Stimulated activated CD4-positive, alpha-beta T cell treated with anti-CD3 and anti-CD28 coated beads, Interleukin-12 subunit alpha, Interleukin-12 subunit beta, amount 100 ng/mL, for 4 hours (primary cell): ENCODE measurements at regions not wholly inside any gene's neighbourhood (a gene's known extent, or its start where the extent isn't known, plus 50 kb on each side); places are given as distances from the start of the nearest gene placed in this dataset.
"Not testable (repeated sequence)": the region's sequence is repeated elsewhere in the genome, so short reads cannot be mapped to it uniquely, and the experiment has no call there.

ENCODE experiments used
- DNase-seq: peaks from one replicate; pipeline ENCODE4 v3.0.0-alpha.2; 2020

DNA sequence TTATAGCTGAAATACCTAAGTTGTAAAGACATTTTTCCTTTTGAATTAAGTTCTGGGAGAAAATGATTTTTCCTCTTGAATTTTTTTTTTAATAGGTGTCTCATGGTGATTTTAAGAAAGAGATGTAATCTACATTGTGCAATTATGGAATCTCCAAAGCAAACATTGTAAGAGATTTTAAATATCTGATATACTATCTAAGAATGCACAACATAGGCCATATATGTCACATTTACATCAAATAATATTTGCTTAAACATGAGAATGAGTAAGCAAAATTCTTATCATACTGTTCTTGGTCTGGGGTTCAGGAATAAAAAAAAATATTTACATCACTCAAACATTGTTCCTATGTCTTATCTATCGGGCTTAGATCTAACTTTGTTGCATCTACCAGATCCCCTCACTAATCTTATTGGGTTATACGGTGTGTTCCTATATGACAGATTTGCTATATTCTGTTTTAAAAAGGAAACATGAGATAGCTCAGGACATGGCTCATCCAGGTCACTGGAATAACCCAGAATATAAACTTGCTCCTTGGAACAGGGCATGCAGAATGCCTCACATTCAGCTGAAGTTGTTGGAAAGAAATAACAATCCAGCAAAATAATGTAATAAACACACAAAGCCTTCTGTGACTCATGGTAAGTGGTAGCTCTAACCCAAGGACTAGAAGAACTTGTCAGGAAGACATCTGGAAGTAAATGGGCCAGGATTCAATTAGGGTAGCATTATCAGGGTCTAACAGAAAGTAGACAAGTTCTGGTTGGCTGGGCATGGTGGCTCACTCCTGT, 794.7 kb downstream of the IPMK start:
- DNase-seq: no peak

DNA sequence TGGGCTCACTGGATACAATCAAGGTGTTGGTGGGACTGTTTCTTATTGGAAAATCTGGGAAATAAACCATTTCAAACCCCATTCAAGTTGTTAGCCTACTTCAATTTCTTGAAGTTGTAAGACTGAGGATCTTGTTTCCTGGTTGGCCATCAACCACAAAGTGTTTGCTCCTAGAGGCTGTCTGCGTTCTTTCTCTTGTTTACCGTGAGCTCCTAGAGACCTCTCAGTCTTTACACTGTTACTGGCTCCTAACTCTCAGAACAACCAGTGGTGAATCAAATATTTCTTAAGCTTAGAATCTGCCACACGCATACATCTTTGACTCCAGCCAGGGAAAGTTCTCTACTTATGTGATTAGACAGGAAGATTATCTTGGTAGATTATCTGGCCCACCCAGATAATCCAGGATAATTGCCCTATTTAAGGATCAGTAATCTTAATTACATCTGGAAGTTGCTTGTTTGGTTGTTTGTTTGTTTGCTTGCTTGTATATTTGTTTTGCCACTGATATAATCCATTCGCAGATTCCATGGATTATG, 798.7 kb downstream of the IPMK start:
- no peak for DNase-seq

DNA sequence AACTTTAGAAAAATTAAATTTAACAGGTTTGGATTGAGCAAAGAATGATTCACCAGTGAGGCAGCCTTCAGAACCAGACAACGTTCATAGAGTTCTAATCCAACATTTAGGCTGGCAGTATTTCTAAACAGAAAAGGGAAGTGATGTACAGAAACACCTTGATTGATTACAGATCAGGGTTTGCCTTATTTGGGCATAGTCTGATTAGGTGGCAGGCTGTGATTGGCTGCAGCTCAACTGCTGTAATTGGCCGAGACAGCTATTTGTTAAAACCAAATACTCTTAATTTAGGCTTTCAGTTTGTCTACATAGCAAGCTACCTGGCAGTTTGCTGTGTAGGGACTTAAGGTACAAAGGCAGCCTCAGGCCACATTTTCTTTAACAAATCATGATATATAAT, 802.5 kb downstream of the IPMK start:
- no peak for DNase-seq

DNA sequence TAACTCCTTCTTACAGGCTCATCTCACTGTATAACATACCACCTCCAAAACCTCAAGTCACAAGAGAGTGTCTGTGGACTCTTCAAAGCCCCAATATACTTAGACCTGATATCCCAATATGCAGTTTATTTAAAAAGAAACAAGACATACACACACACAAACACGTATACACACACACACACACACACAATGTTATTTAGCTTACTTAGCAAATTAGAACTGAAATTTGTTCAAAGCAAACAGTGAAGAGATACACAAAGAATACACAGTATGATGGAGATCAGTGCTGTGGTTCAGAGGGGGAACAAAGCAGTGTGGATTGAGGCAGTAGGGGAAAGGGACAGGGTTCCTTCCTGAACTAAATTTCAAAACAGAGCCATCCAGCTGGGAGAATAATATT, 807.2 kb downstream of the IPMK start:
- no peak for DNase-seq

DNA sequence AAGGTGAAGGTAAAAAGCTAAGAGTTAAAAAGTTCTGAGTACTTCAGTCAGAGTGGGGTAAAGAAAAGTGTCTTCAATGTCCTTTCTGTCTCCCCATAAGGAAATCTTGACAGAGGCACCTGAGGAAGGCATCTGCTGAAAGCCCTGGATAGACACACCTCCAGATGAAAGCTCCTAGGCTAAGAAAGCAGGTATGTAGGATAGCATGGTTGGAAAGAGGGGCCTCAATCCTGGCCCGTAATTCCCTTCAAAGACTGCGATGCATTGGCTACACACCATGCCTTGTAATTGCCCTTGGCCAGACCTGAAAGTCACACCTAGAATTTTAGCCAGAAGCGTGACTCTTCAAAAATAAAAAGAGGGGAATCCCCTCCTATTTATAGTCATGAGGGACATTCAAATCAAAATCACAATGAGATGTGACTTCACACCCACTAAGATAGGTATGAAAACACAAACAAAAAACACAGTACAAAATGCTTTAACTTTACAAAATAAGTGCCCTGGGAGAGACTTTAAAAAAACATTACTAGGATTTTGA, 809.7 kb downstream of the IPMK start:
- no peak for DNase-seq

DNA sequence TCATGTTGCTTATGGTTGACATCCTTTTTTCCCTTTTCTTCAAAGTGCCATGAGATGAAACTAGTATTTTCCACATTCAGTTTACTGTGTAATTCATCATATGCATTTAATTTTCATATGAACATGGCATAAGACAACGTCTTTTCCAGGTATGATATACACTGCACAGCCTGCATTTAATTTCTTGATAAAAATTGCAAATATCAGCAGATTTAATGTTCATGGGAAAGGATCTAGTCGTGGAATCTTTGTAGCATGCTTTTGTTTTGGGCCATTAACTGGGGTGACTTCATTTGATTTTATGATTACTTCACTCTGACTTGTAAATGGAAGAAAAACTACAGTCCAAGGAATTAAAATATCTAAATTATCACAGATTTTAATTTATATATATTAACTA, 837.3 kb downstream of the IPMK start:
- DNase-seq: no peak

DNA sequence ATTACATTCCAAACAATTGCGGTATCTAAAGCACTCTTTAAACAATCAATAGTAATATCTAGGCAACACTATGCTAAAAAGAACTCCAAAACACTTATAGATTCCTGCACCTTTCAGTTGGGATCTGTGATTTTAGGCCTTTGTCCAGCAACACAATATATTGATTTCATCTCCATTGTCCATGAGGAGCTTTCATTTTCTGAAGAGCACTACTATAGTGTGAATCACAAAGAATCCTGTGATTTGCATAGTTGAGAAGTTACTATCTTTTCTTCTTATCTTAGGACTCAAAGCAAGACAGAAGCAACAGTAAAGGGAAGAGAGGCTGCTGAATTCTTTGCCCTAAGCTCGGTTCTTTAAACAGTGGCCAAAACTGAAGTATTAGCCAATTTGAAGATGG, 846.8 kb downstream of the IPMK start:
- DNase-seq: no peak

DNA sequence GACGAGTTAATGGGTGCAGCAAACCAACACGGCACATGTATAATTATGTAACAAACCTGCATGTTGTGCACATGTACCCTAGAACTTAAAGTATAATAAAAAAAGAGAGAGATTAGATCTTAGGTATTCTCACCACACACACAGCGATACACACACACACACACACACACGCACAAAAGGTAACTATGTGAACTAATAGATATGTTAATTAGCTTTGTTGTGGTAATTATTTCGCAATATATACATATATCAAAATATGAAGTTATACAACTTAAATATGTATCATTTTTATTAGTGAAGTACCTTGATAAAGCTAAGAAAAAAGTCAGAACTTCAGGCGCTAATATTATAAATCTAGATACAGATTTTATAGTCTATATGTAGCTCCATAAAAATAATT, 849.2 kb downstream of the IPMK start:
- DNase-seq: no peak

DNA sequence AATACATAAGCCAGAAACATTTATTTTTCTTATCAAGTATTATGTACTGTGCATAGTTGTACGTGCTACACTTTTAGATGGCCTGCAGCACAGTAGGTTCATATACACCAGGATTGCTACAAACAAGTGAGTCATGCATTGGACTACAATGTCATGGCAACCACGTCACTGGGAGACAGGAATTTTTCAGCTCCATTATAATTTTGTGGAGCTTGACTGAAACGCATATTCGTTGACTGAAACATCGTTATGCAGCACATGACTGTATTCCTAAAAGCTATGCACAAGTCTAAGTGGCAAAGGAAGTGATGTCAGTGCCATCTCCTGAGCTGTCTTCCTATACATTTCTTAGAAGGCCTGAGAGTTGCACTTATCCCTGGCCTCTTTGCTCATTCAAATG, 871.8 kb downstream of the IPMK start:
- no peak for DNase-seq

DNA sequence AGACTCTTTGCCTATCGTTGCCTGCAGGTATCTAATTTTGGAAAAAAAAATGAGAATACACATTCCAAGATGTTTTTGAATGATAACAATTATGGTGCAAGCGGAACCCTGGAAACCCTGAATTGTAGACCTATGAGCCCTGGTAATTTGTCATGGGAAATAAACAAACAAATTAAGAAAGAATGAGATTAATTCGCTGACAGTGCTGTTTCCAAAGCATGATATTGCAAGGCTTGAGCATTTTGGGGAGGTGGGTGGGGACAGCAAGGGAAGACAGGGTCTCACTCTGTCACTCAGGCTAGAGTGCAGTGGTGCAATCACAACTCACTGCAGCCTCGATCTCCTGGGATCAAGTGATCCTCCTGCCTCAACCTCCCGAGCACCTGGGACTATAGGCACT, 900.3 kb downstream of the IPMK start:
- no peak for DNase-seq

DNA sequence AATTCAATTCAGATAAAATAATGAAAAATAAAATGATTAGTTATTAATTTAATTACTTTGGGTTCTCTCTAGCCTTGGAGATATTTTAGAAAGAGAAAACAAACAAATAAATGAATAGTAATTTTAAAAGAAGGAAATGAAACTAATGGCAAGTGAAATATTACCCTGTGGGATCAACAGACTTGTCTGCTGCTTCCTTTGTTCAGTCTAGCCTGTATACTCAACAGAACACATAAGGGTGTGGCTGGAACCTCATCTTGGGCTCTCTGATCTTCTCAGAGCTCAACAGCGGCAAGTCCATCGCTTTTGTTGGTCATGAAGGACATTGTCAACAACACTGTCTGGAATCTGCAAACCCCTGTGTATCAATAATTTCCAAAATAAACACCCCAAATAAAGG, 904.9 kb downstream of the IPMK start:
- DNase-seq: no peak

DNA sequence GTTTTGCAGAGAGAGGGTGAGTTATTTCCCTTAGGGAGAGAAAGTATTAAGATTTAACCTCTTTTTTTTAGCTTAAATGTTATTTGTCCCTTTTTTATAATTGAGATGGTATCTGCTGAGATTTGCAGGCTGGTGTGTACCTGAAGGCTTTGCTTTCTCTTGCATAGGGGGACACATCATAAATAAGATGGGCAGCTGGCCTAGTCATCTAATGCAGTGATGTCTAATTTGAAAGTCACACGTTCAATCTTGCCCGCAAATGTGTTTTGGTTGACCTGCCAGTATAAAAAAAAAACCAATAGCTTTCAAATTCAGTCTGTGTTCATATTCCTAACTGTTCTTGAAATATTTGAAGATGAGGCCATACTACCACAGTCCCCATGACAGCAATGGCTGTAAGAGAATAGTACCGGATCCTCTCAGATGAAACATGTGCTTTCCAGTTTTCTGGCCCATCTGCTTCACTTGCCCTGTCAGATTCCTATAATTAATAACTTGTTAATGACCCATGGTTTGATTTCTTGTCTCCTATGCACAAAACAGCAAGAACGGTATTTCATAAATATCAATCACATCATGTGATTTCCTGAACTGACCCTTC, 914.2 kb downstream of the IPMK start:
- no peak for DNase-seq

DNA sequence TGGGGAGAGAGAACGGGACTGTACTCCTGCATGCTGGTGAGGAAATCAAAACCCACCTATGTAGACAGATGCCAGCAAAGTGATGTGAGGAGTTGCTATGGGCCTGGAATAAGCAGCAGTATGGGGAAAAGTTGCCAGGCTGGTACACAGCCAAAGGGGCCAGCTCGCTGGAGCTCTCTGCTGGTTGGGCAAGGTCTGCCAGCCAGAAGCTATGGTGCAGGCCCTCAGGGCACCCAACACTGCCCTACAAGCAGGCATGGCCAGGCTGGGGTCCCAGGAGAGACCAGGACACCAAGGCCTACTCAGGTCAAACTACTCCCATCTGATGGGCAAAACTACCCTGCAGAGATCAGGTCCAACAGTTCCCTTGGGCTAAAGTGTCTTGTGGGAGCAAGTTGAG, 916.6 kb downstream of the IPMK start:
- no peak for DNase-seq

DNA sequence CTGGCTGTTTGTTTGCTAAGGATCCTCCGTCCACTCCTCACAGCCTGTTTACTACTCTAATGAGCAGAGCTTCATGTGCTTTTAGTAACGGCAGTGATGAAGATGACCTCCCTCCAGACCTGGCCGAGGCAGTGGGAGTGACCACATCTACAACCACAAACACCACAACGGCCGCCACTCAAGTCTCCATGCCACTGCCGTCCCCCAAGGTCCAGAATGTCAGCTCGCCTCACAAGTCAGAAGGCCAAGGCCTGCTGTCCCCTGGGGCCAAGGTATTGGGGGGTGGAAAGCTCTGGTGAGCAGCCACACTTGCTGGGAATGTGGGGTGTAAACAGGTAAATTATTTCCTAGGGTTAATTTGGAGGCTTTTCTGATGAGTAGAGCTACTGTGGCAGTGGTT, 926.4 kb downstream of the IPMK start:
- DNase-seq: no peak

DNA sequence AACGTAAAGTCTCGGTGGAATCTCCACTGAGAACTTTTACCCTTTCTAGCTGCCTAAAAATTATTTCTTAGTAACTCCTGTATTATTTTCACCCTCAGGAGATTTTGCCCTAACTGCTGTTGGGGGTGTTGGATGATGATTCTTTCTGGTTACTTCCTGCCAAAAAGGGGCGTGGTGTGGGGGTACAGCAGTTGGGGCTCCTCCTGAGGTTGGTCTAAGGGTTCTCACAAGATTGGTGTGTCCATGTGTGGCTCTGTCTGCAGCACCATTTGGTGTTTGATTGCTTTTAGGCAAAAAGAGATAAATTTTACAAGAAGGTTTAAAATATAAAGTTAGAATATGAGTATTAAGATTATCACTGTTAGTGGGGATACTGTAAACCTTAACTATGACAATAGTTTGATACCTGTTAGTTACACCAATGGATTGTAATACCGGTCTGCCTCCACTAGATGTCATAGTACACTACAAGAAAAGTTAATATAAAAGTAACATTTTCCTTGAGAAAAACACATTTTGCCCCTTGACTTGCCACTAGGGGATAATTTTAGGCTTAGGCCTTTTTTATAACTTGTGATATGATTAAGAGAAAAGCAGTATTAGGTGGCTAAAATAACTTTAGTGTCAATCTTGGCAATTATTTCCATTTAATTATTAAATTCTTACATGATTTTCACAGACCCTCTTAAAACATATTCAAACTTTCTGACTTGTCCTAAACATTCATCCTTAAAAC, 928.7 kb downstream of the IPMK start:
- no peak for DNase-seq

DNA sequence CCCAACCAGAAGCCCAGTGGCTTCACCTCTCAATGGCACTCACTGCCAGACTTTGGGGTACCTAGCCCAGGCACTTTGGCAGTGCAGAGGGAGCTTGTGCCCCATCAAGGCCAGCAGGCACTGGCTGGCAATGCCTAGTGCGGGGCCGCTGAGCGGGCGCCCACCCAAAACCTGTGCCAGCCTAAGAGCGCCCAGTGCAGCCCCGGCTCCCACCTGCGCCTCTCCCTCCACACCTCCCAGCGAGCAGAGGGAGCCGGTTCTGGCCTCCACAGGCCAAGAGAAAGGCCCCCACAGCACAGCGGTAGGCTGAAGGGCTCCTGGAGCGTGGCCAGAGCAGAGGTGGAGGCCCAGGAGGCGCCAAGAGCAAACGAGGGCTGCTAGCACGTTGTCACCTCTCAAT, 930.8 kb downstream of the IPMK start:
- no peak for DNase-seq

DNA sequence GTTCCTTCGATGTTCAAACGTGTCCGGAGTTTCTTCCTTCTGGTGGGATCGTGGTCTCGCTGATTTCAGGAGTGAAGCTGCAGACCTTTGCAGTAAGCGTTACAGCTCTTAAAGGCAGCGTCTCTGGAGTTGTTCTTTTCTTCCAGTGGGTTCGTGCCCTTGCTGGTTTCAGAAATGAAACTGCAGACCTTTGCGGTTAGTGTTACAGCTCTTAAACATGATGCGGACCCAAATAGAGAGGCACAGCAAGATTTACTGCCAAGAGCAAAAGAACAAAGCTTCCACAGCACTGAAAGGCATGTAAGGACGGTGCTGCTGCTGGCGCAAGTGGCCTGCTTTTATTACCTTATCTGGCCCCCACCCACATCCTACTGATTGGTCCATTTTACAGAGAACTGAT, 931.4 kb downstream of the IPMK start:
- no peak for DNase-seq

DNA sequence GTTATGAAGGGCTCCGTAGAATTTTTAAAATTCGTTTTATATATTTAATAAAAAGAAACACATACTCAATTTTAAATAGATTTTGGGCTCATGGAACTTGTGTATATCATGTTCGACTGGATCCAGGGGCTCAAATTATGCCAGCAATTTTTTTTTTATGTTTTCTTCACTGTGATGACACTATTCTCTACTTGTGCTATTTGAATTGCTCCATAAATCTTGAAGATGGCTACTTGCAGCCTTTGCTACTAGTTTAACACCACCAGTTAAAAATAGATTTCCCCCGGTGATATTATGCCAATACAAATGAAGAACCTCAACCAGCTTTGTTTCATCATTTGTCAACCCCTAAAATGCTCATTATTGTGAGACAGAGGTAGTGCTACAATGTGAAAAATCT, 933.2 kb downstream of the IPMK start:
- DNase-seq: no peak

DNA sequence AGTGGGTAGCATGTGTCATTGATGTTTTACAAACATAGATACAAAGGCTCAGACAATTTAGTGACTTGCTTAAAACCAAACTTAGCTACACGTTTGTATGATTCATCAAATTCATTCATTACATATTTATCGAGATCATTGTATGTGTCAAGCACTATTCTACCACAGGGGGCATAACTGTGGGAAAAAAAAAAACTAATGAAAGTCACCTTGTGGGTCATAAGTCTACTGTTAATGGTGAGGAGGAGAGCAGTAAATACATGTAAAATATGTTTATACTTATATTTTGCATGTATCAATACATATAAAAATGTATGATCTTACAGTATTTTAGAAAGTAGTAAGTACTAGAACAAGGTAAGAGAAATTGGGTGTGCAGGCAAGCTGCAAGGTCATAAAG, 933.8 kb downstream of the IPMK start:
- no peak for DNase-seq

DNA sequence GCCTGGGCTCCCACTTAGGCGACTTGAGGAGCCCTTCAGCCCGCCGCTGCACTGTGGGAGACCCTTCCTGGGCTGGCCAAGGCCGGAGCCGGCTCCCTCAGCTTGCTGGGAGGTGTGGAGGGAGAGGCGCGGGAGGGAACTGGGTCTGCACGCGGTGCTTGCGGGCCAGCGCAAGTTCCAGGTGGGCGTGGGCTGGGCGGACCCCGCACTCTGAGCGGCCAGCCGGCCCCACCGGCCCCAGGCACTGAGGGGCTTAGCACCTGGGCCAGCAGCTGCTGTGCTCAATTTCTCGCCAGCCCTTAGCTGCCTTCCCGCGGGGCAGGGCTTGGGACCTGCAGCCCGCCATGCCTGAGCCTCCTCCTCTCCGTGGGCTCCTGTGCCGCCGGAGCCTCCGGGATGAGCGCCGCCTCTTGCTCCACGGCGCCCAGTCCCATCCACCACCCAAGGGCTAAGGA, 946.3 kb downstream of the IPMK start:
- DNase-seq: not testable (repeated sequence)

DNA sequence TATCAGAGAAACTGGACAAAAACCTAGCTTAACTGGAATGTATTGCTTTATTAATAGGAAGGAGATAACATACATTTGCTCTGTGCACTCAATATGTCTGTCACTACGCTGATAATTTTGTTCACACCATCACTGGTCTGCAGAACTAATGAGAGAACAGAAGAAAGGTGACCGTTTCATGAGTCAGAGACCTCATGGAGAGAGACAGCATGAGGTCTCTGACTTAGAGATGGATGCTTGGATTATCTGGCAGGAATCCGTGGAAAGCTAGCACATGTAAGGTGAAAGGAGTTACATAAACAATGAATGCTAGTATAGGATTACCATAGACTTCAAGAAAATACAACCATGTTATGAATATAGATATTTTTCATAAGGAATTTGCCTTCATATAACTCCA, 947.3 kb downstream of the IPMK start:
- DNase-seq: no peak

DNA sequence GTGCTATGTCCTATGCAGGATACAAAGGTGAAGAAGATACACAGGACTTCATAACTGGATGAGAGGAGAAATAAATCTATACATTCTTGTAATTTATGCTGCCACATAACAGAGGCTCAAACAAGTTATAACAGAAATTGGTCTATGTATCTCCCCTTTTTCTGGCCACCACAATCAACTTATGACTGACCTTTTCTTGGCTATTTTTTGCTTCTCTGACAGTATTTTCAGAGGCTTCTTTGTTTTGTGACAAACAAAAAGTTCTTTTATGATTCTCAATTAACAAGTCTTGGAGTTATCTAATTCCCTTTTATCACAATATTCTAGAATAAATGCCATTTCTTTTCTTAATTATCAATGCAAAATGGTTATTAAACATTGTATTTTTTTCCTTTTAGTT, 953.0 kb upstream of the ZWINT start:
- DNase-seq: no peak

DNA sequence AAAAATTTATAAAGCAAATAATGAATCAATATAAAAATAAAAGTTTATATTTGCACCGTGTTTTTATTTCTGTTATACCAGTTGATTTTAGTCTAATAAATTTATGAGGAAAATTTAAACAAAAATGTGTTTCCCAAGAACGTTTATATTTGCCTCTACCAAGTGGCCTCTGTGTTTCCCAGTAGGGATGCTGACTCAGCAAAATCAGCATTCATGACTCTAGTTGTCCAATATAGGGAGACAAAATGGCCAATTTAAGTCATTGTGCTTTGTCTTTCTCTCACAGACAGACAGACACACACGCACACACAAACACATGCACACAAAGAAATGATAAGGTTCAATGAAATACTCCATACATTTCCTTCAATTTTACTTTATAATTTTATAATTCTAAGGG, 942.5 kb upstream of the ZWINT start:
- no peak for DNase-seq

DNA sequence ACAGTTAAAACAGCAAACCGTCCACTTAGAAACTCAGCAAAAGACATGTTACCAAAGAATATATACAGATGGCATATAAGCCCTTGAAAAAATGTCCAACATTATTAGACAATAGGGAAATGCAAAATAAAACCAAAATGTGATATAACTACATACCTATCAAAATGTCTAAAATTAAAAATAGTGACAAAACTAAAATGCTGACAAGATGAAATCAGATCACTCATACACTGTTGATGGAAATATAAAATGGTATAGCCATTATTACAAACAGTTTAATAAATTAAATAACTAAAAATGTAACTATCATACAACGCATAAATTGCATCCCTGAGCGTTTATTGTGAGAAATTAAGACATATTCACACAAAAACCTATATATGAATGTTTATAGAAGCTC, 939.7 kb upstream of the ZWINT start:
- DNase-seq: no peak
